GM12873 (cell line): ENCODE measurements at regions not wholly inside any gene's neighbourhood (a gene's known extent, or its start where the extent isn't known, plus 50 kb on each side); places are given as distances from the start of the nearest gene placed in this dataset.

Source experiments
- TF ChIP-seq, protein P1 (sequence below): IDR thresholded peaks from 2 replicates; pipeline ENCODE4 v1.5.1; 2012; ENCODE audit warnings: low read depth, mild to moderate bottlenecking, moderate library complexity, low read length, control low read depth; ENCODE audit not compliant: insufficient read depth; ENCODE audit errors: missing control alignments

DNA sequence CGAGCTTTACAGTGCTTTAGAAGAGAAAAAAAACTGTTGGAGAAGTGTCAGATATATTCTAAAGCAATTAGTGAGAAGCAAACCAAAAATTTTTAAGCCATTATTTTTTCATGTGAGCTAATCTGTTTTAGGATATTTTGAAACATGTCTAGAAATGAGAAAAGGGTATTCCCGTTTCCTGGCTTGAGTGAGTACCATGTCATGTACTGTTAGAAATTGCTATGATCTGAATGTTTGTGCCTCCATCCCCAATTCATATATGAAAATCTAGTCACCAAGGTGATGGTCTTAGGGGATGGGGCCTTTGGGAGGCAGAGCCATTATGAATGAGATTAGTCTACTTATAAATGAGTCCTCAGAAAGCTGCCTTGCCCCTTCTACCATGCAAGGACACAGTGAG is 493.3 kb upstream of the GCFC2 start:
- TF ChIP-seq, protein P1, sequence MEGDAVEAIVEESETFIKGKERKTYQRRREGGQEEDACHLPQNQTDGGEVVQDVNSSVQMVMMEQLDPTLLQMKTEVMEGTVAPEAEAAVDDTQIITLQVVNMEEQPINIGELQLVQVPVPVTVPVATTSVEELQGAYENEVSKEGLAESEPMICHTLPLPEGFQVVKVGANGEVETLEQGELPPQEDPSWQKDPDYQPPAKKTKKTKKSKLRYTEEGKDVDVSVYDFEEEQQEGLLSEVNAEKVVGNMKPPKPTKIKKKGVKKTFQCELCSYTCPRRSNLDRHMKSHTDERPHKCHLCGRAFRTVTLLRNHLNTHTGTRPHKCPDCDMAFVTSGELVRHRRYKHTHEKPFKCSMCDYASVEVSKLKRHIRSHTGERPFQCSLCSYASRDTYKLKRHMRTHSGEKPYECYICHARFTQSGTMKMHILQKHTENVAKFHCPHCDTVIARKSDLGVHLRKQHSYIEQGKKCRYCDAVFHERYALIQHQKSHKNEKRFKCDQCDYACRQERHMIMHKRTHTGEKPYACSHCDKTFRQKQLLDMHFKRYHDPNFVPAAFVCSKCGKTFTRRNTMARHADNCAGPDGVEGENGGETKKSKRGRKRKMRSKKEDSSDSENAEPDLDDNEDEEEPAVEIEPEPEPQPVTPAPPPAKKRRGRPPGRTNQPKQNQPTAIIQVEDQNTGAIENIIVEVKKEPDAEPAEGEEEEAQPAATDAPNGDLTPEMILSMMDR = no peak

DNA sequence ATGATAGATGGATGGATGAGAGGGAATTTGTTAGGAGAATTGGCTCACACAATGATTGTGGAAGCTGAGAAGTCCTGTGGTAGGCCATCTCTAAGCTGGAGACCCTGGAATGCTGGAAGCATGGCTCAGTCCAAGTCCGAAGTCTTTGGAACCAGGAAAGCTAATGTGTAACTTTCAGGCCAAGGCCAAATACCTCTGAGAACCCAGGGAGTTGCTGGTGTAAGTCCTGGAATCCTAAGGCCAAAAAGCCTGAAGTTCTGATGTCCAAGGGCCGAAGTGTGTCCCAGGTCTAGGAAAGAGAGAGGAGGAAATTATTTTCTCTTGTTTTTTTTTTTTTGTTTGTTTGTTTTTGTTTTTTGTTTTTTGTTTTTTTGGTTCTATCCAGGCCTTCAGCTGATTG is 492.2 kb upstream of the GCFC2 start:
- TF ChIP-seq, protein P1 = no peak

DNA sequence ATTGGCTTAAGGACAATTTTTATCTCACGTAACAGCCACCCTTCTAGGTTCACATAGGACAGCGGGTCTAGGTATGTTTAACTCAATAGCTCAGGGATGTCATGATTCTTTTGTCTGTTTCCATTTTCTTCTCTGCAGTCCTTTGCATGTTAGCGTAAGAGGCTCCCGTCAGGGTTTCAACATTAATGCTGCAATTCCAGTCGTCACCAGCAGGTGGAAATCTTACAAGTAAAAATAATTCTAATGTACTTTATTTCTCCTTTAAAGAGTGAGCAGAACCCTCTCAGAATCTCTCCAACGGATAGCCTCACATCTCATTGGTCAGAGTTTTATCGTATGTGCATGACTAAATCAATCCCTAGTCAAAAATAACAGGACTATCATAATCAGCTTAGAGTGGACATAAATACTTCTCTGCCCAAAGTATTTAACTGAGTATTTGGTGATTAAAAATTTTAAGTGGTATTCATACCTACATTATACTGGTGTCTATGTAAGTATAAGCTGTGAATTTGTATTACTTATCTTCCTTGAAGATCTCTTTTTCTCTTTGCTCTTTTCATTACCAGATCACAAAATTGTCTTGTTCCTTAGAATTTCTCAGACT is 487.2 kb upstream of the GCFC2 start:
- TF ChIP-seq, protein P1 = peak; percentile 63

DNA sequence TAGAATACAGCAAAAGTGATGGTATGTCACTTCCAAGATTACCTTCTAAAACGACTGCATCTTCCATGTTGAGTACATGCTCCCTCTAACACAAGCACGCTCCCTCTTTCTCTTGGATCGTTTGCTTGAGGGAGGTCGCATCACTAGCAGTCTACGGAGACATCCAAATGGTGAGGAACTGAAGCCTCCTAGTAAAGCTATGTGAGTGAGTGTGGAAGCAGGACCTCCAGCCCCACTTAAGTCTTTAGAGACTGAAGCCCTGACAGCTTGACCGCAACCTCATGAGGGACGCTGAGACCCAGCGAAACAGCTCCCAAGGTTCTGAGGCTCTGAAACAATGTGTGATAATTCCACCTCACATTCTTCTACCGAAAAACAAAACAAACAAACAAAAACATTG is 486.7 kb upstream of the GCFC2 start:
- TF ChIP-seq, protein P1 = no peak

DNA sequence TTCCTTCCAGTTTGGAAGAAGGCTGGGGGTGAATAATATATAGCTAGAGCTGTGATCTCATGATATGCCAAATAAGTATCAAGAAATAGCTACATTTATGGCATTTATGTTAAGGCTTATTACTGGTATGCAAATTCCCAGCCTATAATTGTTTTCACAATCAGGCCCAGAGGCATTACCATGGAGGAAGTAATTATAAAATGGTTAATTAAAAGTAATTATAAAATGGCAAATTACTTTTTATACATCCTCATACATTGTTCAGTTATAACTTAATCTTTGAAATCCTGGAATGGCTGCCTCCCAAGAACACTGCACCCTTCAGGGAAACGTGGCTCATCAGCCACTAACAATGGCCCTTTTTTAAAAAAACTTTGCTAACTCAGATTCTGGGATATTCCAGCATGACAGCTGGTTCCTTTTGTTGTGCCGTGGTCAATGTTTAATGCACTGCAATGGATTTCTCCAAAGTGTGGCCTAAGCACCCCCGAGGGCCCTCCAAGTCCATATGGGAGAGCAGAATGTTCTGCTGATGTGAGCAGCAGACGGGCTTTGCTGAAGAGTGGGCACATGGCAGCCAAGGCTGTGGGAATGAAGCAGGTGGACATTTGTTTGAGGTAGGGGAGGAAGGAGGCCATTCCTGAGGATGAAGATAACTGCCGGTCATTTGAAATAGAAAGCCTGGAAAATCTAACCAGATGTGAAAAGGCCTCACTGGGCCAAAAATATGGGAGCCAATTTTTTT is 483.5 kb upstream of the GCFC2 start:
- TF ChIP-seq, protein P1 = no peak

DNA sequence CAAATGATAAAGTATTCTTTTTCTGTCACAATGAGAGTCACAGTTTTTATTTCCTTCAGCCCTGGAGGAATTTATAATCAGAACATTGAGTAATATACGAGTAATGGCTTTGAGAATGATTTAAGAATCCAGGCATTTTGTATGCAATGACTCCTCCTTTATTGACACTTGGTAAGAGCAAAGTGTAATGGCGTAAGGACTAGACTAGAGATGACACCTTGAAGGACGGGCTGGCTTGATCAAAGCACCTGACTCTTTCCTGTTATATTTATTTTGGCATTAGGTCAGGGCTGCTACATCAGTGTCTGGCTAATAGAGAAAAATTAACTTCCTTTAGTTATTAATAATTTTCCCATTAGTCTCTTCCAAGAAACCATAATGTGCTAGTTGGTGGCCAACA is 482.4 kb upstream of the GCFC2 start:
- TF ChIP-seq, protein P1 = no peak

DNA sequence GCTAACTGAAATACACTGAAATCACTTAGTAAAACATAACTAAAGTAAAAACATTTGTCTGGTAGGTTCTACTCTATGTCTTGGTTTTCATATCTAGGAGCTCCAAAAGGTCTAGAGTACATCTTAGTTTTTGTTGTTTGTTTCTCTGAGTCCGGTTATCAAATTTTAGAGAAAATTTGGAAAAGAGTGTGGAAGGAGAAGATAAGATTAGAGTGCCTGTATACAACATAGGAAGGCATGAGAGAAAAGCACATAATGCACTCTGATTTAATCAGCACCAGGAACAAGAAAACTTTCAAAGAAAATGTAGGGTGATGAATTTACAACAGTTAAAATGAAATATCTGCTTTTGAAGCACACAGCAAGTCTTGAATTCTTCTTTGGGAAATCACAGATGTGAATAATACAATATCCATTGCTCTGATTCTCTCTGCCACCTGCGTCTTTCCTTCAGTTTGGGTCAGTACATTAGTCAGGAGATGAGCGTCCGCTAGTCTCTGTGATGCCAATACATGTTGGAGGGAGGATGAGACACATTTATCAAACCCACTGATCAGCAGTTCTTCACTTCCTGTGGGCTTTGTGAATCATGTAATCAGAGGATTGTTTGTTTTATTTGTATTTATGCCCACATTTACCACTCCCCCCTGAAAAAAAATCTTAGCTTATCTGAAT is 477.8 kb upstream of the GCFC2 start:
- TF ChIP-seq, protein P1 = no peak
